Lower leg skin (tissue), 3 donors: ENCODE measurements at regions not wholly inside any gene's neighbourhood (a gene's known extent, or its start where the extent isn't known, plus 50 kb on each side); places are given as distances from the start of the nearest gene placed in this dataset.

Experiments
- POLR2A ChIP-seq, 2 donors: fragments of 450-650 bp; IDR thresholded peaks; one replicate each; pipeline ENCODE4 v1.6.1; 2016 to 2017; ENCODE audit warnings: antibody characterized with exemption in 2 of 2, mild to moderate bottlenecking in 1 of 2, moderate library complexity in 1 of 2
- TF ChIP-seq, protein P1 (sequence below), 3 donors: fragments of 450-650 bp; IDR thresholded peaks; one replicate each; pipeline ENCODE4 v1.5.1; 2016; ENCODE audit warnings: antibody characterized with exemption in 3 of 3, mild to moderate bottlenecking in 3 of 3, moderate library complexity in 2 of 3

DNA sequence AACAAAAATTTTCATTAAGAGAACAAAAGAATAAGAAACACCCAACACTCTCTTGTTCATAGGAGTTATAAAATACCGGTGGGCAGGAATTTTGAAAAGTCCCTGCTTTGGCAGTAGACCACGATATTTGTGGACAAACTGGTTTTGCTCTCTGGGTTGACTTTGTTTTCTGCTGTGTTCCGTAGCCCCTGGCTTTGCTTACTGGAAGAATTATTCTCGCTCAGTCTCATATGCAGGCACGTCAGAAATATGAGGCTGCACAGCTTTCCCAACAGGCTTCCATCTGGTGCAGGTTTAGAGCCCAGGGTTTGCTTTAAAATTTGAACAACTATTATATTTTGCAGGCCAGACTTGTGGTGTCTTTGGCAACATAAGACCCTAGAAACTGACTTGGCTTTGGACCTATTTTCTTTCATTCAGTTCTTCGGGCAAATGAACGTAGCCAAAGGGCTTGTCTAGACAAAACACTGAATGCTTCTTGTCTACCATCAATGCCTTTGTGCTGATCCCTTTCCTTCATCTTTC, 2012.6 kb downstream of the PCDH9 start:
- TF ChIP-seq, protein P1, sequence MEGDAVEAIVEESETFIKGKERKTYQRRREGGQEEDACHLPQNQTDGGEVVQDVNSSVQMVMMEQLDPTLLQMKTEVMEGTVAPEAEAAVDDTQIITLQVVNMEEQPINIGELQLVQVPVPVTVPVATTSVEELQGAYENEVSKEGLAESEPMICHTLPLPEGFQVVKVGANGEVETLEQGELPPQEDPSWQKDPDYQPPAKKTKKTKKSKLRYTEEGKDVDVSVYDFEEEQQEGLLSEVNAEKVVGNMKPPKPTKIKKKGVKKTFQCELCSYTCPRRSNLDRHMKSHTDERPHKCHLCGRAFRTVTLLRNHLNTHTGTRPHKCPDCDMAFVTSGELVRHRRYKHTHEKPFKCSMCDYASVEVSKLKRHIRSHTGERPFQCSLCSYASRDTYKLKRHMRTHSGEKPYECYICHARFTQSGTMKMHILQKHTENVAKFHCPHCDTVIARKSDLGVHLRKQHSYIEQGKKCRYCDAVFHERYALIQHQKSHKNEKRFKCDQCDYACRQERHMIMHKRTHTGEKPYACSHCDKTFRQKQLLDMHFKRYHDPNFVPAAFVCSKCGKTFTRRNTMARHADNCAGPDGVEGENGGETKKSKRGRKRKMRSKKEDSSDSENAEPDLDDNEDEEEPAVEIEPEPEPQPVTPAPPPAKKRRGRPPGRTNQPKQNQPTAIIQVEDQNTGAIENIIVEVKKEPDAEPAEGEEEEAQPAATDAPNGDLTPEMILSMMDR (IDR thresholded peaks at IDR 0.05), result no peak
- no peak for TF ChIP-seq POLR2A (IDR thresholded peaks at IDR 0.05)
